Skeletal muscle satellite cell (primary cell): ENCODE measurements at regions not wholly inside any gene's neighbourhood (a gene's known extent, or its start where the extent isn't known, plus 50 kb on each side); places are given as distances from the start of the nearest gene placed in this dataset.

Source experiments
- H3K27me3 ChIP-seq: 2 replicates; pipeline ENCODE4 v1.7.0; 2013; ENCODE audit warnings: low read length; ENCODE audit not compliant: control insufficient read depth, insufficient read depth
- H3K36me3 ChIP-seq: 2 replicates; pipeline ENCODE4 v1.7.0; 2013; ENCODE audit warnings: mild to moderate bottlenecking, control low read depth, low read length; ENCODE audit not compliant: insufficient read depth
- H3K4me1 ChIP-seq: 2 replicates; pipeline ENCODE4 v1.7.0; 2013; ENCODE audit warnings: low read length; ENCODE audit not compliant: control insufficient read depth, insufficient read depth
- H3K4me2 ChIP-seq: 2 replicates; pipeline ENCODE4 v1.7.0; 2013; ENCODE audit warnings: mild to moderate bottlenecking, low read length
- H3K4me3 ChIP-seq: 2 replicates; pipeline ENCODE4 v1.7.0; 2013; ENCODE audit warnings: low read length
- H3K9ac ChIP-seq: 2 replicates; pipeline ENCODE4 v1.7.0; 2013; ENCODE audit warnings: mild to moderate bottlenecking, low read depth, low read length, moderate library complexity
- H3K9me3 ChIP-seq: replicated peaks from 2 replicates; pipeline ENCODE4 v1.7.0; 2013; ENCODE audit warnings: mild to moderate bottlenecking, control low read depth, low read length

DNA sequence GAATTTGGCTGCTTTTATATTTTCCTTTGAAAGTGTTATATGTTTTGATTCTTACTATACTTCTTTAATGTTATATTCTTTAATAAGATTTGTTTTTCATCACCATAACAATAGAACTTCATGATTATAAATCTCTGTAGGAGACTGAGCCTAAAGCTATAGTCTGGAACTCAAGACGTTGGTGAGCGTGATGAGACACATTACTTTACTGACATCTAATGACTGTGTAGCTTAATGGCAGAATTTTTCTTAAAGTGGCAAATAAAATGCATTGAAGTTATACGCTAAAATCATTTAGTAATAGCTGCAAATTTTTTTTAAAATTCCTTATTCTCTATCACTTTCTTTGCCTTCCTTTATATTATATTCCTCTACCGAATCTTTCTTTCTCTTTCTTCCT is 56.1 kb upstream of the HAO2 start:
- Histone ChIP-seq H3K9ac (no peak overlapping the region), H3K27me3 (peaks cover 37% of the 10 kb centered on the region), H3K4me1 (no peaks in the 10 kb centered on the region), H3K36me3 (no peaks in the 10 kb centered on the region), H3K9me3 (no peaks in the 10 kb centered on the region), H3K4me2 (no peak overlapping the region), H3K4me3 (no peak overlapping the region)

DNA sequence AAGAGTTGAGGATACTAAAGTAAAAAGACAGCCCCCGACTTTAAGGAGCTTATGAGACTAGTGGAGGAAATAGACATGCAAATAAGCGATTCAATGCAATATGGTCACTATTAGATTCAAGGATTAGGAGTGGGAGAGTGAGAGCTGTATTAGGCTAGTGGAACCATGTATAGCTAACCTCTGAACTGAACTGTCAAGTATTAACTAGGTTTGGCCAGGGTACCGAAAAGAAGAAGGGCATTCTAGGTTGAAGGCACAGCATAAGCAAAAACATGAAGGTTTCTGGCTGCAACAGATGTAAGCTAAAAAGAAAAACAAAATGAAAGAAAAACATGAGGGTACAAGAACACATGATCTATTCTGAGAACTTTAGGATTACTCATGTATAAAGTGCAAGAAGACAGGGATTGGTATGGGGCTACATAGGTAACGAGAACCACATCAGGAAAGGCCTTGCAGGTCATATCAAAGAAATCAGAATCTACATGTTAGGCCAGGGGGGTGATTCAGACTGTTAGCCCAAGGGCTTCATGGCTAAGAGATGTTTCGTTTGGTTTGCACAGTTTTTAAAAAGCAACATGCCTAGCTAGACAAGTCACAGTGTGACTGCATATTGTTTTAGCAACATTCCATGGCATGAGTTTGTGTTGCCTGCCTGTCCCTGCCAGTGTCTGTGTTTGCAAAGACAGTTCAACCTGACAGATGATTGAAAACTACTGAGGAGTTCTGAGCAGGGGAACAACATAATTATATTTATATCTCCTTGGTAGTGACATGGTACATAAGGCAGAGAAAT is 54.4 kb upstream of the HAO2 start:
- Histone ChIP-seq H3K4me1 (no peaks in the 10 kb centered on the region), H3K4me2 (no peak overlapping the region), H3K9me3 (no peaks in the 10 kb centered on the region), H3K36me3 (no peaks in the 10 kb centered on the region), H3K27me3 (peaks cover 24% of the 10 kb centered on the region), H3K9ac (no peak overlapping the region), H3K4me3 (no peak overlapping the region)

DNA sequence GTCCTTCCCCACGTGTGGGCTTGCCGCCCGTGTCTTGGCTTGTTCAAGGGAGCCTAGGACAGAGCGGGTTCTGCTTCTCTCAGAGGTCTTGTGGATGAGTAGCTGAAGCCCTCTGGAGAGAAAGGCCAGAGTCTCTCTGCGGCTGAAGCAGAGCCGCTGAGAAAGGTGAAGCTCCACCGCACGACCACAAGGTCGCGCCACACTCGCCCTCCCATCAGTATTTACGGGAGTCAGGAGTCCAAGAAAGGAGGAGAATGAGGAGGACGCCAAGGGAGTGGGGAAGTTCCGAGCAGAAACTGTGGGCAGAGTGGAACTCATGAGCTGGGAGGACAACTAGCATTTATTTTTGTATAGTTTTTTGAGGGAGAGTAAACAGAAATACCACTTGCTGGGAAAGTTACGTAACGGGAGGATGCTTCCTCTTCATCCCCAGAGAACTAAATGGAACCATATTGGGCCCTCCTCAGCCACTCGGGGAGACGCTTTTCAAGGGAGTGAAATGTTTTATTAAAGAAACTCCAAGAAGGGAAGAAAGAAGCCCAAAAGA is 51.6 kb upstream of the HAO2 start:
- Histone ChIP-seq H3K4me3 (no peak overlapping the region), H3K36me3 (no peaks in the 10 kb centered on the region)

DNA sequence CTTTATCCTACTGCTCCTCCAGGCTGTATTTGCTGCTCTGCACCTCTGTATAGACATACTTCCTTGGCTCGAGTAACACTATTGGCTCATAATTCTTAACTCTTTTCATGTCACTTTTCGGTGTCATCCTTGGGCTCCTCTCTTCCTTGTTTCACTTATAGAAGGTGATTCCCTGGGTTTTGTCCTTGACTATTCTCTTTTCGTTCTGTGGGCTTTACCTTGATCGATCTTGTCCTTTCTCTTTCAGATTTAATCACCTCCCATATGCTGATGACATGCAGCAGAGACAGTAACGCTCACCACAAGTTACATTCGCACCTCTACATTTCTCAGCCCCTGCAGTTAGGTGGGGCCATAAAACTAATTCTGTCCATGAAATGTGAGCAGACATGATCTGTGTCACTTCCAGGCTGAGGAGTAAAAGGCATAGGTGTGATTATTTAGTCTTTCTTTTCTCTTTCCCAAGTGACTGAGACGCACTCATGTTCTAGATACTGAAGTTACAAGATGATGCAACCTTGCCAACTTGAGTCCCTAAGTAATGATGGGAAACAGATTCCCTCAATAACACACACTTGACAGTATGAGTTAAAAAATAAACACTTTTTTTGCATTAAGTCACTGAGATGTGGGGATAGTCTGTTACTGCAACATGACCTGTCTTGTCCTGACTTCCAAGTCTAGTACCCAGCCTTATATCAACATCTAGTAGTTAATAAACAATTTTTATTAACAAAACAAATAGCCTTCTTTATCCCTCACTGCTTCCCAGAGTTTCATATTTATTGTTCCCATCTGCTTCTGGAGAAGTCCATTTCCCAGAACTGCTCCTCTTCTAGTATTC is 49.9 kb upstream of the HAO2 start:
- Histone ChIP-seq H3K36me3 (no peaks in the 10 kb centered on the region), H3K4me2 (no peak overlapping the region)

More for the DNA sequence above, 51.6 kb upstream of the HAO2 start:
- Histone ChIP-seq H3K4me1 (no peaks in the 10 kb centered on the region), H3K4me2 (no peak overlapping the region), H3K27me3 (peaks cover 9% of the 10 kb centered on the region), H3K9ac (no peak overlapping the region), H3K9me3 (no peaks in the 10 kb centered on the region)

More for the DNA sequence above, 49.9 kb upstream of the HAO2 start:
- Histone ChIP-seq H3K9me3 (no peaks in the 10 kb centered on the region), H3K27me3 (peaks cover 9% of the 10 kb centered on the region), H3K4me3 (no peak overlapping the region), H3K9ac (no peak overlapping the region), H3K4me1 (no peaks in the 10 kb centered on the region)
